Putamen (tissue), 1 donor: ENCODE measurements at regions not wholly inside any gene's neighbourhood (a gene's known extent, or its start where the extent isn't known, plus 50 kb on each side); places are given as distances from the start of the nearest gene placed in this dataset.
A peak's percentile ranks its signal among the peaks of the same experiment; 100 is the strongest.
"Not testable (repeated sequence)": the region's sequence is repeated elsewhere in the genome, so short reads cannot be mapped to it uniquely, and the experiment has no call there.

ENCODE experiments used
- DNase-seq: peaks from one replicate; pipeline ENCODE4 v3.0.0-alpha.2; 2016; ENCODE audit warnings: low spot score

DNA sequence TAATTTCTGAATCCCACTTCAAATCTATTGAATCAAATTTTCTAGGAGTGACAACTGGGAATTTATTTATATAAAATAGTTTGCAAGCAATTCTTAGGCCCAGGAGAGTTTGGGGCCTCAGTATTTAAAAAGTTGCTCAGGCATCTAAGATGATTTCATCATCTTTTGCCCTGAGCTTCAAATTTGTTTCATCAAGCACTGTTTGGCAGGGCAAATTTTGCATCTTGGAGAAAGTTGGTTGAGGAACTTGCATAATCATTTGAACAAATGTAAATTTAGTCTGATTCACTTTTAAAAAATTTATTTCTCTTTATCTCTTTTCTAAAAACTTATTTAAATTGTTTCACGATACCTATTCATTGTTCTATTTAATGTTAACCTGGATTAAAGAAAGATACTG is 702.8 kb downstream of the SI start:
- DNase-seq: no peak

DNA sequence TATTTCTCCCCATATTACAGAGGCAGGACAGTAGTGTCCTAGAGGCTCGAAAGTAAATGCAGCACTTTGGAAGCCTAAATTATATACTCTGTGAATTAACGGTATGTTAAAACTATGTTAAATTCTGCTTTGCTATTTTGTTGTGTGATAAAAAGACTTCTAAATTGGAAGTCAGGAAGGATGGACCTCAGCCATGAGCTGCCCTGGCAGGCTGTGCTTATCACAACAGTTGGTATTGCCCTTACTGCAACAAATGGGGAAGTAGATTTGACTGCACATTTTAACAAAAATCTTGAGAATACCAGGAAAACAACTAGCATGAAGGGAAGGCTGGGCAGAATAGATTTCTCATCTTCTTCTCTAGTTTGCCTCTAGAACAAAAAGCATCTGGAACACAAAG is 706.6 kb downstream of the SI start:
- DNase-seq: no peak

DNA sequence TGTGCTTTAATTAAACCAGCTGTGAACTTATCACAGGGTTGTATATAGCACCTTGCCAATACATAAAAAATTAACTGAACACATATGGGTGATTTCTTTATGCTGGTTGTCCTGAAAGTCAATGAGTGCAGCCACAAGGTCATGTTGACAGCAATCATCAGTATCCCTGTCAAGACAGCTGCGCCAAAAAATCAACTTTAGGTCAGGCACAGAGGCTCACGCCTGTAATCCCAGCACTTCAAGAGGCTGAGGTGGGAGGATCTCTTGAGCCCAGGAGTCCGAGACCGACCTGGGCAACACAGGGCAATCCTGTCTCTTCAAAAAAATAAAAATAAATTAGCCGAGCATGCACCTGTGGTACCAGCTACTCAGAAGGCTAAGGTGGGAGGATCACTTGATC is 707.3 kb downstream of the SI start:
- no peak for DNase-seq

DNA sequence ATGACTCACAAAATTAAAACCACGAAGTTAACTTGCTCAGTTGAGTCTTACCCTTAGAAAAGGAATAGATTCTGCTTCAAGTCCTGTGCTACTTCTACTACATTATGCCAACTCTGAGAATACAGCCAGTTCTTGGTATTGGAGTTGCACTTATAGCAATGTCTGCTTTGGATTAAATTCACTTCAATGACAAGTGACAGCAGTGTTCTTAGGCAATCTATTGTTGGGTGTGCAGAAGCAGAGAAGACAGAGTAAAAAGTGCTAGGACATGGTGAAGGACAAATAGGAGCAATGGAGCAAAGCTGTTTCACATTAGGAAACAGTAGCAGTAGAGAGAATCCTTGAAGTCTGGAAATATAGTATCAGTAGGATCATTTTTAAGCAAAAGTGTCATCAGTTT is 713.1 kb downstream of the SI start:
- DNase-seq: no peak

DNA sequence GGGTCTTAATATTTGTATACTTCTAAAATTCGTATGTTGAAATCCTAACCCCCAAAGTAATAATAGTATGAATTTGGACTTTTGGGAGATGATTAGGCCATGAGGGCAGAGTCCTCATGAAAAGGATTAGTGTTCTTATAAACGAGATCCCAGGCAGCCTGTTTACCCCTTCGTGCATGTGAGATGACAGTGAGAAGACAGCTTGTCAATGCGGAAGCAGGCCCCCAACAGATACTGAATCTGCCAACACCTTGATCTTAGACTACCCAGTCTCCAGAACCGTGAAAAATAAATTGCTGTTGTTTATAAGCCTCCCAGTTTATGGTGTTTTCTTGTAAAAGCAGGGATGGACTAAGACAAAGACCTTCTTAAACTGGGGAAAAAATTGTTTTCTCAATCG is 714.2 kb downstream of the SI start:
- DNase-seq: no peak

GRCh38 chr3:164360738-164361406 is 717.4 kb downstream of the SI start:
- no peak for DNase-seq

DNA sequence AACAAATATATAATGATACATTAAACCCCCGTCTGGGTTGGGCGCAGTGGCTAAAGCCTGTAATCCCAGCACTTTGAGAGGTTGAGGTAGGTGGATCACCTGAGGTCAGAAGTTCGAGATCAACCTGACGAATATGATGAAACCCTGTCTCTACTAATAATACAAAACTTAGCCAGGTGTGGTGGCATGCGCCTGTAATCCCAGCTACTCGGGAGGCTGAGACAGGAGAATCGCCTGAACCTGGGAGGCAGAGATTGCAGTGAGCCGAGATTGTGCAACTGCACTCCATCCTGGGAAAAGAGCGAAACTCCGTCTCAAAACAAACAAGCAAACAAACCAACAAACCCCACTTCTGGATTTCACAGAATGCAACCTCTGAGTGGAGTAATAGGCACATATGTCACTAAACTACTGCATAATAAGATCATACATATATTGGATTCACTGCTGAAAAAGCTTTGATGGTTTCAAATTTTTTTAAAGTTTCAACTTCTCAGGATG is 718.2 kb downstream of the SI start:
- no peak for DNase-seq

GRCh38 chr3:164352991-164353390 is 725.3 kb downstream of the SI start:
- no peak for DNase-seq

DNA sequence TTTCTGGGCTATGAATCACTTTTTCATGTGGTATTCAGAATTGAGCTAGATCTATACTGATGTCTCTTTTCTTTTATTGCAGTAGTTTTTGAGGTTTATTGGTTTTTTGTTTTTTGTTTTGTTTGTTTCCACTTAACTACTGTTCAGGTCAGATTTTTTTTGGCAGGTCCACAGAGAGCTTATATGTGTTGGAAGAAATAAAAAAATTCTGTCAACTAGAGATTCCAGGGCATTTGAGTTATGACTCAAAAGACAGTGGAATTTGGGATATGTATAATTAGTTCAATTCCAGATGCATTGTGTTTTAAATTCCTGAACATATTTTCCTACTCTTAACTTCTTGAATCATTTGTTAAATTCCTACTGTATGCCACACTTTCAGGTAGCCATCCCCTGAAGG is 727.2 kb downstream of the SI start:
- no peak for DNase-seq

- not testable (repeated sequence) for DNase-seq
These were observed 736.1 kb downstream of the SI start for GRCh38 chr3:164342206-164342605.

GRCh38 chr3:164341086-164341485 is 737.2 kb downstream of the SI start:
- DNase-seq: no peak

GRCh38 chr3:164340273-164340672 is 738.0 kb downstream of the SI start:
- no peak for DNase-seq

DNA sequence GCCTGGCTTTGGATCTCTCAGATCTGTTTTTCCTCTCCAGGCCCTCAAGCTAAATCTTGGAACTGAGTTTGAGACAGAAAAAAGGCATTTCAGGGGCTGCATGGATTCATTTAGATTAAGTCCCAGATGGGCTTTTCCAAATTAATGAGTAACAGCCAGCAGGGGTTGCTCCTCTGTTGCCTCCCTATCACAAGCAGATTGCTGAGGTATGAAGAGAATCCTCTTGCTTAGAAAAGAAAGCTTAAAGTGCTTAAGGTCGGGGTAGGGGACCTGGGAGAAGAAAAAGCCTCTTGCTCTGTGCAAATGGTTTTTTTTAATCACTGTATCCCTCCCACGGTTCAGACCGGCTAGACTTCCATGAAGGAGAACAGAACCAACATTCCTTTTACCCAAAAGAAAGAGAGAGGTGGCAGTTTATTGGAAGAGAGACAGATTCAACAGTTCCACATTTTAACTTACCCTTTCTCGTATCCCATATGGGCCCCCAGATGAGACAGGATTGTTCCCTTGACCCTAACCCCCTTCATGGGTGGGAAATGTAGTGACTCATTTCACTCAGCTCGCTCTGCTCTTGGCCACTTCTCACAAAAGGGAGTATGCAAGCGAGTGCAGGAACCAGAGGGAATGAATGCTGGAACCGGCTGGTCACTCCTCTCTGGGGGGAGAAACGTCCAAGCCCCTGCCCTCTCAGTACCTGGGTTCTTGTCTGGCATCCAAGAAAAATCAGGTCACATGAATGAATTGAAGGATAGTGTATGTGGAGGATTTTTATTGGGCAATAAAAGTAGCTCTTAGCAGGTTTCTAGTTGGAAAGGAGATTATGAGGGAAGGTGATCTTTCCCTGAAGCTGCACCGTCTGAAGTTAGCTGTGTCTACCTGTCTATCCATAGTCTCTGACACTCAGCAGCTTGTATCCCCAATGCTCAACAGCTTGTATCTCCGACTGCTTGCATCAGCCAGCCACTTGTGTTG is 745.2 kb downstream of the SI start:
- DNase-seq: no peak

DNA sequence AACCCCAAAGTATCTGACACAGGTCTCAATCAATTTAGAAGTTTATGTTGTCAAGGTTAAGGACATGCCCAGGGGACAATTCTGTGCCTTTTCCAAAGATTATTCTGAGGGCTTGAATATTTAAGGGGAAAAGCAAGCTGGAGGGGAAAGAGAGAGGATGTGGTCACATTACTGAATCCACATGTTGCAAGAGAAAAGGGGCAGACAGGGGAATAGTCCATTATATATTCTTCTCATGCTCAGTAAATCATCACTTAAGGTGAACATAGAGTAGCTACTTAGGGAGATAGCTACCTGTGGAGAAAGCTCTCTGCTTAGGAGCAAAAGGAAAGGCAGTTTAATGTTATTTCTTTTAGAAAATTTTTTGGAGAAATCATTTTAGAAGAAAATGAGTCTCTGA is 751.6 kb downstream of the SI start:
- no peak for DNase-seq

DNA sequence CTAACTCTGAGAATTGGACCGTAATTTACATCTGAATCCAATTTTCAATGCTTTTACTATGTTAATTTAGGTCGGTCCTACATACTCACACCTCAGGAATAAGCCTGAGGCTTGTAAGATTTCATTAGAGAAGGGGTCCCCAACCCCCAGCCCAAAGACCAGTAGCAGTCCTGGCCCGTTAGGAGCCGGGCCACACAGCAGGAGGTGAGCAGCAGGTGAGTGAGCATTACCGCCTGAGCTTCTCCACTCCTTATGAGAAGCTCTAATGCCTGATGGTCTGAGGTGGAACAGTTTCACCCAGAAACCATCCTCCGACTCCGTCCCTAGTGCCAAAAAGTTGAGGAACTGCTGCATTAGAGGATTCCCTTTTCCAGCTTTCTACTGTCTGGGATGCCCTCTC is 757.3 kb downstream of the SI start:
- DNase-seq: no peak

DNA sequence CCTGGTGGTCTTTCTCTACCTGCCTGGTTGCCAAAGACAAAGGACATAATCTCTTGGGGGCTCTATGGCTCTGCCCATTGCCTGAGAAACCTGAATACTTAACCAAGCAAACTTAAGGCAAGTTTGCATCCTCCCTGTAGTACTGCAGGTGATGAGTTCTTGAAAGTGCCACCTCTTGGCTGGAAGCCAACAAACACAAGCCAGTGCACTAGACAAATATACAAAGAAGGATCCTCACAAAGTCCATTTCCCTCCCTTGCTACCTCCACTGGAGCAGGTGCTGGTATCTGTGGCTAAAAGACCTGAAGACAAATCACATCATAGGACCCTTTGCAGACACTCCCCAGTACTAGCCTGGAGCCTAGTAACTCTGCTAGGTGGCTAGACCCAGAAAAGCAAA is 772.3 kb downstream of the SI start:
- DNase-seq: no peak

DNA sequence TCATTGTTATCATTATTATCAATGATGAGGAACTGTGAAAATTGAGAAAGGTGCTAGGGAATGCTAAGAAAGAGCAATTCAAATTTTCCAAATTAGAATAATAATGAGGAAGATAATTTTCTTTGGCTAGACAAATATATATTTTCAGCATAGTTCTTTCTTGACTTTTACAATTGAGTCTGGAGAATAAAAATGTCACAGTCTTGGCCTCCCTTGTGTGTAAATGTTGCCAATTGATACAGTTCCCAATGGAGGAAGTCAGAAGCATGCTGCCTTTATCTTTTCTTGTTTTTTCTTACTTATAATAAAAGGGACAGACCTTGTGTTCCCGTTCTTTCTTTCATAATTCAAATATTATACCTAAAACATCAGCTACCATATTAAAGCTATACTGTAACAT is 774.4 kb downstream of the SI start:
- DNase-seq: no peak

- DNase-seq: no peak
These were observed 775.7 kb downstream of the SI start for GRCh38 chr3:164302622-164303021.

- not testable (repeated sequence) for DNase-seq
These were observed 786.8 kb downstream of the SI start for GRCh38 chr3:164291486-164291885.

DNA sequence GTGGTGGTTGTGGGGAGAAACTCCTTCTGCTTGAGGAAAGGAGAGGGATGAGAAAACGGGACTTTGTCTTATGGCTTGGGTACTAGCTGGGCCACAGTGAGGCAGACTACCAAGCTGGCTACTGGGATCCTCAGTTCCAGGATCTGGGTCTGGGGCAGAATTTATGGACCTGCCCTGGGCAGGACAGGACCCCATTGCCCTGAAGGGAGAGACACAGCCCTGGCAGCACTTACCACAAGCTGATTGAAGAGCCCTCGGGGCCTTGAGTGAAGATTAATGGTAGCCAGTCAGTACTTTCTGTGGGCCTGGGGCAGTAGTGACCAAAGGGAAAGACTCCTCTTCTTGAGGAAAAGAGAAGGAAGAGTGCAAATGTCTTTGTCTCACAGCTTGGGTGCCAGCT is 799.7 kb downstream of the SI start:
- no peak for DNase-seq

DNA sequence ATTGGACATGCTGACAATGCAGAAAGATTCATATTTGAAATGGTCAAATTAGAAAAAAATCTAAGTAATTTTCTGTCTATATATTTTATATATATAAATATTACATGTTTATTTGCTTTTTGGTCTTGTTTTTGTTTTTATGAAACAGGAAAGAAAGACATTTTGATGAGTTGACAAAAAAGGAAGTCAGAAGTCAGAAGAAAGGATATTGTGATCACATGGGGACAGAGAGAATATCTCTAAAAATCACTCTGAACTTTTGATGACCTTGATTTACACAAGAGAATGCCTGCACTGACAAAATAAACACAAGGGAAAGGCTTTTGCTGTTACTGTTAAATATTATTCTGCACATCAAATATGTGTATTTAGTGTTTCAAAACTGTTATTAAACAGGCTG is 811.2 kb downstream of the SI start:
- no peak for DNase-seq

GRCh38 chr3:164250923-164251322 is 827.4 kb downstream of the SI start:
- DNase-seq: no peak

DNA sequence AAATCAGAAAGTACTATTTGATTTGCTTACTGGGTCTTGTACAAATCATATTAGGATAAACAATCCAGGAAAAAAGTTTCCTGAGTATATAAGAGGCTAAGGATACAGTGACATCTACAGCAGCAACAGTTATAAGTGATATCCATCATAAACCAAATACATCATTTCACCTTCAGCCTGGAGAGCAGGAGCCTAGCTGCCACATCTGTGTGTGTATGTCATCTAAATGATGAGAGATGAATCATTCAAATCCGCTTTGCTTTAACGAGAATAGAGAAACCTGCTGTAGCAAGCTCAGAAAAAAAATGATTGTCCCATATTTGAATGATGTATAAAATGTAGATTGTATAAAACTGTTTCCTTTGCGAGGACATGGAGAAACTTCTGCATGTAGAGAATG is 841.4 kb downstream of the SI start:
- DNase-seq: peak; percentile 37
